Activated T-cell treated with anti-CD3 and anti-CD28 coated beads, Interleukin-2, amount 50 U/mL, for 24 hours (primary cell): ENCODE measurements at regions not wholly inside any gene's neighbourhood (a gene's known extent, or its start where the extent isn't known, plus 50 kb on each side); places are given as distances from the start of the nearest gene placed in this dataset.
"Not testable (repeated sequence)": the region's sequence is repeated elsewhere in the genome, so short reads cannot be mapped to it uniquely, and the experiment has no call there.

Experiments used
- DNase-seq: peaks from one replicate; pipeline ENCODE4 v3.0.0-alpha.2; 2020
- H3K27ac Mint-ChIP-seq: 2 replicates; pipeline ENCODE4 v1.8.0; 2020; ENCODE audit warnings: mild to moderate bottlenecking, mixed read lengths
- H3K27me3 Mint-ChIP-seq: 2 replicates; pipeline ENCODE4 v1.8.0; 2020; ENCODE audit warnings: mixed read lengths
- H3K36me3 Mint-ChIP-seq: 2 replicates; pipeline ENCODE4 v1.8.0; 2020; ENCODE audit warnings: low read depth, mixed read lengths
- H3K4me1 Mint-ChIP-seq: 2 replicates; pipeline ENCODE4 v1.8.0; 2020; ENCODE audit warnings: low read depth, mixed read lengths
- H3K4me3 Mint-ChIP-seq: 2 replicates; pipeline ENCODE4 v1.8.0; 2020; ENCODE audit warnings: mild to moderate bottlenecking, moderate library complexity, mixed read lengths
- H3K9me3 Mint-ChIP-seq: 2 replicates; pipeline ENCODE4 v1.8.0; 2020; ENCODE audit warnings: mixed read lengths

DNA sequence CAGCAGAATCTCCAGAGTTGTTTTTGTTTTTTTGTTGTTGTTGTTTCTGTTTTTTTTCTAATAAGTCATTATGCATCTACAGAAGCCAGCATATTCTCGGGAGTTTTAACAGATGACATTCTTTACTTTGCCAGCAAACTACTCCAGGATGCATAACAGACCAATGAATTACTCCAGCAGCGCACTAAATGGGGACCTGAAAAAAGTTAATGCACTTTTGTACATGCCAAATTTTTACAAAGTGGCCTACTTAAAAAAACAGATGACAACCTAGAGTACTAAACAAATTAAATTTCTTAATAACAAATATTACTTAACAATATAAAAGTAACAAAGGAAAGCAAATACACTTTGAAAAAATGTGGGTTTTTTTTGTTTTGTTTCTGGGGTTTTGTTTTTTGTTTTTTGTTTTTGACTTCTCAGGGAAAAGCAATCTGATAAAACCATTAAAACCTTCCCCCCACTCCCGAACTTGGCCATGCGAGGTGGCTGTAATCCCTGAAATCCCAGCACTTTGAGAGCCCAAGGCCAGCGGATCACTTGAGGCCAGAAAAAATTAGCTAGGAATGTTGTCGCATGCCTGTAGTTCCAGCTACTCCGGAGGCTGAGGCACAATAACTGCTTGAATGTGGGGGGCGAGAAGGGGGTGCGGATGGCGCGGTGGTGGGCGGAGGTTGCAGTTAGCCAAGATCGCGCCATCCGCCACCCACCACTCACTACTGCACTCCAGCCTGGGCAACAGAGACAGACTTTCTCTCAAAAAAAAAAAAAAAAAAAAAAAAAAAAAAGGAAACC lies 352.4 kb downstream of the CETN3 start:
- H3K9me3 Mint-ChIP-seq: peaks cover 7% of the 10 kb centered on the region
- H3K4me1 Mint-ChIP-seq: no peaks in the 10 kb centered on the region
- no peaks in the 10 kb centered on the region for H3K27me3 Mint-ChIP-seq
- no peak overlapping the region for H3K4me3 Mint-ChIP-seq
- no peak overlapping the region for H3K27ac Mint-ChIP-seq
- no peak for DNase-seq
- no peaks in the 10 kb centered on the region for H3K36me3 Mint-ChIP-seq

DNA sequence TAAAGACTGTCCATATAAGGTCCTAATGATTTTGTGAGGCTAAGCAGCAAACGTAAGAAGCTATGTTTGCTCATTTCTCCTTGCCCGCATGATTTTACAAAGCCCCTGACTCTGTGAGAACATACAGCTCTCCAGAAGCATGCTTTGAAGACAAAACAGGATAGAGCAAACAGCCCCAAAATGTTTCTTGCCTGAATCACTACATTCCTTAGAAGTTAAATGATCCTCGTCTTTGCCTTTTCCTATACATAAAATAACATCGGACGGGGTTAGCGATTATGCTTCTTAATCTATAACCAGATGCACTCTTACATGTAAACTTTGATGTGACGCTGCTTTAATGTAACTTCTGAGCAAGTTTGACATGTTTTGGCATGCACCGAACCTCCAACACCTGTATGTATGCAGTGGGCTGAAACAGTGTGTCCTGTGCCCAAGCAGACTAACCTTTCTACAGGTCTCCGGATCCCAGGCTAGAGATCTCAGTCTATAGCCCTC lies 353.7 kb downstream of the CETN3 start:
- Mint-ChIP-seq H3K4me3 (no peak overlapping the region), H3K4me1 (no peaks in the 10 kb centered on the region), H3K9me3 (peaks cover 5% of the 10 kb centered on the region), H3K36me3 (no peaks in the 10 kb centered on the region), H3K27ac (no peak overlapping the region), H3K27me3 (no peaks in the 10 kb centered on the region)
- DNase-seq: no peak

DNA sequence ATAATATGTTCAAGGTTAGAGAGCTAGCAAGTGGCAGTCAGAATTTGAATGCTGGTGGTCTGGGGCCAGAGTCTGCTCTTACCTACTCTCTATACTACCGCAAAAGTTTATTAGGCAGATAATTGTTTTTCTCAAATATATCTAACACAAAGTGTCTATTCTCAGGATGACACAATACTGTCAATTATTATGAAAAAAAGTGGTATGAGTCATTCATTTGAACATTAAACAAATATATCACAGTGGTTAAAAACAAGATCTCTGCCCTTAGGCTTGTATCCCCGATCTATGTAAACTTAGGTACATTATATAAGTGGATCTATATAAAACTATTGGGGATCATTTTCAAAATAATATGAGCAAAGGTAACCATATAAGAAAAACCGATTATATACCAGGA lies 354.9 kb downstream of the CETN3 start:
- DNase-seq: no peak
- Mint-ChIP-seq H3K4me3 (no peak overlapping the region), H3K36me3 (no peaks in the 10 kb centered on the region), H3K9me3 (peaks cover 5% of the 10 kb centered on the region), H3K27ac (no peak overlapping the region), H3K4me1 (no peaks in the 10 kb centered on the region), H3K27me3 (no peaks in the 10 kb centered on the region)

DNA sequence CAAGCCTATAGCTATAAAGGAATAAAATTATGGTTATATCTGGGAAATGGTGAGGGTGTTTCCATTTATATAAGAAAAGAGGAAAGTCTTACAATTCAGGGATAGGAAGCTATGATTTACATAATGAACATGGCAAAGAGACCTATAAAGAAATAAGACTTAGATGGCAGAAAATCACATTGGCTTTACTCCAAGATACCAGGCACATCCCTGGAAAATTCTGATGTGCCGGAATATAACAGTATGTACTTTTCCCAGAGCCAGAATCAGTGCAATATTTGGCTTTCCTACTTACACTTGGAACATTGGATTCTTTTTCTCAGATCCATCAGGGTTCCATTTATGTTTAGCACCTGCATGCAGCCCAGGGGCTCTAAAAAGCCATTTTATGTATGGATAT lies 357.8 kb downstream of the CETN3 start:
- Mint-ChIP-seq H3K27ac (no peak overlapping the region), H3K27me3 (no peaks in the 10 kb centered on the region), H3K4me3 (no peak overlapping the region), H3K9me3 (peaks cover 3% of the 10 kb centered on the region), H3K4me1 (no peaks in the 10 kb centered on the region), H3K36me3 (no peaks in the 10 kb centered on the region)
- no peak for DNase-seq

DNA sequence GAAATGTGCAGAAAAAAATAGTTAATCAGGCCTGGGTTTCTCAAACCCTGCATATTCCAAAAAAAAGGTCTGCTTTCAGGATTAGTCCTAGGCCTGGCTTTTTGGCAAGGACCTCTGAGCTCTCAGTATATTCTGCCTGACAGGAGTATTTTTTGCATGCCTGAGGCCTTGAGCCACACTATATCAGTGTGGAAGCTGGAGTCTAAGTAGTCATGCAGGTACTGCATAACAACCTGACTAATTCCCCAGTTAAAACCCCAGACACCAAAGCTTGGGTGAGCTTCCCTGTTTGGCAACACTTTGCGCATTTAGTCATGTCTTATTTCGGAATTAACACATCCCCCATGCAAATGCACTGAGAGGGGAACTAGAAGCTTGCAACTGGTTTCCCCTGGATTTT lies 359.5 kb downstream of the CETN3 start:
- Mint-ChIP-seq H3K36me3 (no peaks in the 10 kb centered on the region), H3K4me3 (no peak overlapping the region), H3K27me3 (no peaks in the 10 kb centered on the region), H3K9me3 (peaks cover 5% of the 10 kb centered on the region), H3K4me1 (no peaks in the 10 kb centered on the region), H3K27ac (no peak overlapping the region)
- no peak for DNase-seq

DNA sequence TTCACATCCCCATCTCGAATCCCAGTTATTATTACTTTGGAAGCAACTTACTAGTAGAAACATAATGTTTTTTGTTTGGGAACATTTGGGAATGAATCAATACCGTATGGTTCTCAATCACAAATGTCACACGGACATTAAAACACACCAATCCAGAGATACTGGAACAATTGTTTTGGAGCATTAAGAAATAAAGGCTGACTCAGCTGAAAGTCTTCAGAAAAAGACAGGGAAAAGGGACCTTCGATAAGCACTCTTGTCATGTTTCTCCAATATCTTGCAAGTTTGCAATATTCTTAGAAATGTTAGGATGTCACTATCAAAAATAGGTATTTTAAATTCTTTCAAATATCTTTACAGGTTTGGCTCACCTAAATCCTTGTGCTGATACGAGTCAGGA lies 362.4 kb downstream of the CETN3 start:
- no peak for DNase-seq
- H3K4me1 Mint-ChIP-seq: no peaks in the 10 kb centered on the region
- H3K36me3 Mint-ChIP-seq: no peaks in the 10 kb centered on the region
- no peaks in the 10 kb centered on the region for H3K27me3 Mint-ChIP-seq
- H3K4me3 Mint-ChIP-seq: no peak overlapping the region
- H3K9me3 Mint-ChIP-seq: peaks cover 11% of the 10 kb centered on the region
- no peak overlapping the region for H3K27ac Mint-ChIP-seq

DNA sequence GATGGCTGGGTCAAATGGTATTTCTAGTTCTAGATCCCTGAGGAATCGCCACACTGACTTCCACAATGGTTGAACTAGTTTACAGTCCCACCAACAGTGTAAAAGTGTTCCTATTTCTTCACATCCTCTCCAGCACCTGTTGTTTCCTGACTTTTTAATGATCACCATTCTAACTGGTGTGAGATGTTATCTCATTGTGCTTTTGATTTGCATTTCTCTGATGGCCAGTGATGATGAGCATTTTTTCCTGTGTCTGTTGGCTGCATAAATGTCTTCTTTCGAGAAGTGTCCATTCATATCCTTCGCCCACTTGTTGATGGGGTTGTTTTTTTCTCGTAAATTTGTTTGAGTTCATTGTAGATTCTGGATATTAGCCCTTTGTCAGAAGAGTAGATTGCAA lies 369.5 kb downstream of the CETN3 start:
- DNase-seq, H3K27ac Mint-ChIP-seq, H3K27me3 Mint-ChIP-seq, H3K4me3 Mint-ChIP-seq, H3K4me1 Mint-ChIP-seq, H3K36me3 Mint-ChIP-seq: not testable (repeated sequence)
- H3K9me3 Mint-ChIP-seq: peaks cover 18% of the 10 kb centered on the region

DNA sequence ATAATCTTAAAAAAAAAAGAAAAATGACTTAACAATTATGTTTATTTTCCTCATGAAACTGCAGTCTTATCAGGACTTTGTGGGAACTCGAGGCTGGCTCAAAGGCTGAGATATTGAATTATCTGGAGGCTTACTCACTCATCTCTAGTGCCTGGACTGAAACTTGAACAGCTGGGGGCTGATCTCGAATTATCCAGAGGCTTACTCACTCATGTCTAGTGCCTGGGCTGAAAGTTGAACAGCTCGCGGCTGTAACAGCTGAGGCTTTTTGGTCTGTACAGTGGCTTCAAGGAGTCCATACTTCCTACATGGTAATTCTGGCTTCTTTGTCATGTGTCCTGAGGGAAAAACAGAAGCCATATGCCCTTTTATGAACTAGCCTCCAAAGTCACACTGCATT lies 371.9 kb downstream of the CETN3 start:
- Mint-ChIP-seq H3K27me3 (no peaks in the 10 kb centered on the region), H3K27ac (no peak overlapping the region), H3K4me3 (no peak overlapping the region), H3K4me1 (no peaks in the 10 kb centered on the region), H3K9me3 (peaks cover 31% of the 10 kb centered on the region), H3K36me3 (no peaks in the 10 kb centered on the region)
- no peak for DNase-seq

DNA sequence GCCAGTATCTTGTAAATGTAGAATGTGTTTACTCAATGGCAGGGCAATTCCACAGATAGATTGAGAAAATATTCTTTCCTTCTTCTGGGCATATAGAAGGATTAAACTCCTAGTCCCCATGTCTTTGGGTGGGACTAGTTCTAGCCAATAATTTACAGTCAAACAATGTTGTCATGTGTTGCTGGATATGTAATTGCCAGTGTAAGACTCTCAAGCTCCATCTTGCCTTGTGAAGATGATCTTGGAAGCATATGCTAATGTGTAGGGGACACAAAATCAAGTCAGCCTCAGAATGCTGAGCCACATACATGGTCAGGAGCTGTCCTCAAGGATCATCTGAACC lies 386.9 kb downstream of the CETN3 start:
- Mint-ChIP-seq H3K36me3 (no peaks in the 10 kb centered on the region), H3K4me1 (no peaks in the 10 kb centered on the region), H3K27ac (no peak overlapping the region)

DNA sequence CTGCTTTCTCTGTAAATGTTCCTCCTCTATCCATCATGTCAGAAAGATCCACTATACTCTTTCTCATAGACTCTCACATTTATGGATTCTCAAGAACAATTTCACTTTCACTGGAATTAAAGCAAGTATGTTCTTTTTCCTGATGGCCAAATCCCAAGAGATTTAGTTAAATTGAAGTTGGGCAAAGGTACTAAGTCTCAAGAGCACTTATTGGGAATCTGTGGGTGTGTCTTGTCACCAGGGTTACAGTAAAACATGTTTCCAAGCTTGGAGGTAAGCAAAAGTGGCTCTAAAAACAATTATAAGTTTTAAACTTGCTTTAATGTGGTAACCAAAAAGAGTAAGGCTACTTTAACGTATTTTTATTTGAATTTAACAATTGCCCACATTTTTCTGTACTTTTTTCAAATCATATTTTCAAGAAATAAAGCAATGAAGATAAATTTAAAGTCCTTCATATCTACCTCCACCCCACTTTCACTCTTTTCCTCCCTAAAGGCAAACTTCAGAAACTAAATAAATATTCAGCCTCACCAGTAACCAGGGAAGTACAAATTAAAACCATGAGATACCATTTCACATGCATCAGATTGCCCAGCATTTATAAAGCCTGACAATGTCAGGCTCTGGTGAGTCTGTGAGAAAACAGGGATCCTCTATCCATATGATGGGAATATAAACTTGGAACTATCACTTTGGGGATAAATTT lies 387.4 kb downstream of the CETN3 start:
- Mint-ChIP-seq H3K9me3 (no peaks in the 10 kb centered on the region), H3K36me3 (no peaks in the 10 kb centered on the region), H3K27me3 (no peaks in the 10 kb centered on the region), H3K4me1 (no peaks in the 10 kb centered on the region), H3K4me3 (no peak overlapping the region), H3K27ac (no peak overlapping the region)
- no peak for DNase-seq

More for the DNA sequence above, 386.9 kb downstream of the CETN3 start:
- Mint-ChIP-seq H3K9me3 (no peaks in the 10 kb centered on the region), H3K4me3 (no peak overlapping the region), H3K27me3 (no peaks in the 10 kb centered on the region)
- DNase-seq: no peak

DNA sequence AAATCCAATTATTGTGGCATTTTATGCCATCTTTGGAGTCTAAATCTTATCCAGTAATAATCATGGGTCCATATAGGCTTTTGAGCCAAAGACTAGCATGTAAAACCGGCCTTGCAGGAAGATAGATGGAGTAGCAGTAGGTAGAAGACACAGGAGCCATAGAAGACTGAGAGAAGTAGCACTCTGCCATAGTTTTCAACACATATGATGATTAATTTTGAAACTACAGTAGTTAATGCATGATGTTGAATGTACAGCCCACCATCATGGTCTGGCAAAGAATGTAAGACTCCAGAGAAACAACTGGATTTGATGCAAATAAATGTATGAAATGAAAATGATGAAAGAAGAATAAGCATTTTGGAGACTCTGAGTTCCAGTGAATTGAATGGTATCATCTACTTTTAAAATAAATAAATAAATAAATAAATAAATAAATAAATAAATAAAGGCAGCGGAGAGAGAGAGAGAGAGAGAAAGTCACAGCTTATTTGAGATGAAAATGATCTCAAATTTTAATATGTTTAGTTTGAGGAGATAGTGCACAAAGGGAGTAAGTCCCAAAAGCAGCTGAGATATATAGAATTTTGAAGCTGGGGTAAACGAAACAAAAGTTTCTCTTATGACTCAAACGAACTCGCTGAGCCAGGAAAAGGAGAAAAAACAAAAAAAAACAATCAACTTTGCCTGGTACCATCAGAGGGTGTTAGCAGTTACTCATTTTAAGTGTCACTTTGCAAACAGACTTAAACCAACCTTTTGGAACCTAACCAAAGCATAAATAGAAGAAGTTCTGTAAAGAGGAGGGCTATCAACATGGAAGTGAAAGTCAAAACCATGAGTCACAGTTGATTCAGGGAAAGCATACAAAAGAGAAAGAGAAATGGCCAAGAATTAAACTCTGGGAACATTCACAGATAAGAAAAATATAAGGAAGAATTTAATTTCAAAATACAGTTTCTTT lies 388.7 kb downstream of the CETN3 start:
- no peaks in the 10 kb centered on the region for H3K4me1 Mint-ChIP-seq
- peaks cover 5% of the 10 kb centered on the region for H3K9me3 Mint-ChIP-seq
- no peaks in the 10 kb centered on the region for H3K27me3 Mint-ChIP-seq
- H3K4me3 Mint-ChIP-seq: no peak overlapping the region
- no peak overlapping the region for H3K27ac Mint-ChIP-seq
- no peaks in the 10 kb centered on the region for H3K36me3 Mint-ChIP-seq
- no peak for DNase-seq

DNA sequence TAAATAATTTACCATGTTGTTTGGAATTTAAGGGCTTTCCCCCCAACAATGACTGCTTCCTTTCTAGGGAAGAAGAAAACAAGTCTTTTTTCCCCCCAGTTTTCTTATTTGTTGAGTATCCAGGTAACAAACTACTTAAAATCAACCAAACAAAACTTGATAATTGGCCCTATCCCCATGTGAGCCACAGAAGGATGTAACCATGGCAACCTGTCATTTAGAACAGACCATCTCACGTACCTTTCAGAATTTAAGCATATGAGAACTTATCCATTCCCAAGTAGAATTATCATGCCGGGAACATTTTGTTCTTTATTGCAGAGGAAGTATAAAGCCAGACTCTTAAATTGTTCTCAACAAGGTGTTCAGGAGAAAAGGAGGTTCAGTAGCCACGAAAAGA lies 392.3 kb downstream of the CETN3 start:
- no peak for DNase-seq
- H3K27ac Mint-ChIP-seq: no peak overlapping the region
- H3K27me3 Mint-ChIP-seq: no peaks in the 10 kb centered on the region
- H3K36me3 Mint-ChIP-seq: no peaks in the 10 kb centered on the region
- no peaks in the 10 kb centered on the region for H3K4me1 Mint-ChIP-seq
- H3K9me3 Mint-ChIP-seq: peaks cover 5% of the 10 kb centered on the region
- H3K4me3 Mint-ChIP-seq: no peak overlapping the region

DNA sequence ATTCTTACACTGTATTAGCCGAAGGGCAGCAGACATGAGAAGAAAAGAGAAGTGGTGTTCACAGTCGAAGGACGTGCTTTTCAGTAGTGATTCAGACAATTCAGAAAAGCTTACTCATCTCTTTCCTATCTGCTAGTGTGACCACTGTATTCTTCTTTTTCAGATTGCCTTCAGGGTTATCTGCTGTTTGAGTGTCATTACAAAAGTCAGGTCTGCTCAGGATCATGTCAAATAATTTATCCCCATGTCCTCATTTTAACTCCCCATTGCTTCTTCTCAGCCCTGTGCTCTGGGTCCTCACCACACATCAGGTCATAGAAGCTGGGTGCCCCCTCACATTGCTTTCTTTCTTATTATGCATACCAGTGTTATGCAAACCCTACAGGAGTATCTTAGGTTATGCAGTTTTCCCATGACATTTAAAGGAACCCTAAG lies 394.0 kb downstream of the CETN3 start:
- peaks cover 5% of the 10 kb centered on the region for H3K9me3 Mint-ChIP-seq
- no peaks in the 10 kb centered on the region for H3K36me3 Mint-ChIP-seq
- H3K27me3 Mint-ChIP-seq: no peaks in the 10 kb centered on the region
- no peak overlapping the region for H3K4me3 Mint-ChIP-seq
- H3K4me1 Mint-ChIP-seq: no peaks in the 10 kb centered on the region
- H3K27ac Mint-ChIP-seq: no peak overlapping the region
- DNase-seq: no peak

DNA sequence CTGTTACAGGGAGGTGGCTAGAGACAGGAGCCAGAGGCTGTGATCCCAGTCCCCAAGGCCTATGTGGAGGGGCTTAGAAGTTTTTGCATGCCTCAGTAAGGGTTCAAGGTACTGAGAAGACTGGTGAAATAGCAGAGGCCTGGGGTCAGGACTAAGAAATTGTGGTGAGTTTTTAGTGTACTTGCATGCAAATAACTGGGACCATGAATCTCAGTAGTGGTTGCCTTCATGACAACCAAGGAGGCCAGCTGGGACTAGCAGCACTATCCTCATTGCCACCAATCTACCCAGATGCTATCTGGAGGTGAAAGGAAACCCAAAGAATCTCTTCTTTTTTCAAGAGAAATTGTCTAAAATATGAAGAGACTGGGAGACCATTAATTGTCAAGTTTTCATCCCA lies 395.1 kb downstream of the CETN3 start:
- Mint-ChIP-seq H3K4me1 (no peaks in the 10 kb centered on the region), H3K27ac (no peak overlapping the region), H3K9me3 (peaks cover 5% of the 10 kb centered on the region), H3K27me3 (no peaks in the 10 kb centered on the region), H3K36me3 (no peaks in the 10 kb centered on the region), H3K4me3 (no peak overlapping the region)
- DNase-seq: no peak
